ENCODE measurements at regions not wholly inside any gene's neighbourhood (a gene's known extent, or its start where the extent isn't known, plus 50 kb on each side); places are given as distances from the start of the nearest gene placed in this dataset.

GRCh38 chr6:56718236-56718635, 75.5 kb upstream of the DST start:
- Histone ChIP-seq H4K20me1 (ENCODE audit: insufficient read depth, poor library complexity, severe bottlenecking) (no peaks in the 10 kb centered on the region), H3K36me3 (replicated peaks; ENCODE audit: insufficient read depth, low read depth) (no peaks in the 10 kb centered on the region), H3K27me3 (no peaks in the 10 kb centered on the region), H3K4me1 (ENCODE audit: insufficient read depth) (peaks cover 22% of the 10 kb centered on the region), H2AFZ (no peak overlapping the region), H3K9me3 (ENCODE audit: low read depth) (no peaks in the 10 kb centered on the region), H3K9me2 (replicated peaks; ENCODE audit: insufficient read depth) (no peaks in the 10 kb centered on the region), H3K4me3 (no peak overlapping the region), H3K79me2 (peaks cover 64% of the 10 kb centered on the region), H3K27ac (no peak overlapping the region), H3K4me2 (no peak overlapping the region)
- TF ChIP-seq EZH2 (IDR thresholded peaks at IDR 0.05; ENCODE audit: borderline replicate concordance) (no peak), EZH2phosphoT487 (IDR thresholded peaks at IDR 0.05; ENCODE audit: low read depth, severe bottlenecking, unreplicated experiment) (no peak)
- TF ChIP-seq, protein P1, sequence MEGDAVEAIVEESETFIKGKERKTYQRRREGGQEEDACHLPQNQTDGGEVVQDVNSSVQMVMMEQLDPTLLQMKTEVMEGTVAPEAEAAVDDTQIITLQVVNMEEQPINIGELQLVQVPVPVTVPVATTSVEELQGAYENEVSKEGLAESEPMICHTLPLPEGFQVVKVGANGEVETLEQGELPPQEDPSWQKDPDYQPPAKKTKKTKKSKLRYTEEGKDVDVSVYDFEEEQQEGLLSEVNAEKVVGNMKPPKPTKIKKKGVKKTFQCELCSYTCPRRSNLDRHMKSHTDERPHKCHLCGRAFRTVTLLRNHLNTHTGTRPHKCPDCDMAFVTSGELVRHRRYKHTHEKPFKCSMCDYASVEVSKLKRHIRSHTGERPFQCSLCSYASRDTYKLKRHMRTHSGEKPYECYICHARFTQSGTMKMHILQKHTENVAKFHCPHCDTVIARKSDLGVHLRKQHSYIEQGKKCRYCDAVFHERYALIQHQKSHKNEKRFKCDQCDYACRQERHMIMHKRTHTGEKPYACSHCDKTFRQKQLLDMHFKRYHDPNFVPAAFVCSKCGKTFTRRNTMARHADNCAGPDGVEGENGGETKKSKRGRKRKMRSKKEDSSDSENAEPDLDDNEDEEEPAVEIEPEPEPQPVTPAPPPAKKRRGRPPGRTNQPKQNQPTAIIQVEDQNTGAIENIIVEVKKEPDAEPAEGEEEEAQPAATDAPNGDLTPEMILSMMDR (IDR thresholded peaks at IDR 0.05; ENCODE audit: poor library complexity) = no peak
- DNase-seq (ENCODE audit: low spot score) = no peak

GRCh38 chr6:56716229-56716628, 73.5 kb upstream of the DST start:
- no peak for DNase-seq (ENCODE audit: low spot score)
- no peaks in the 10 kb centered on the region for H4K20me1 ChIP-seq (ENCODE audit: insufficient read depth, poor library complexity, severe bottlenecking)
- WGBS (ENCODE audit: low lambda C conversion rate, missing lambda C conversion rate) = 69% methylated on average over 3 of the region's 3 CpGs
- no peak overlapping the region for H2AFZ ChIP-seq
- no peak for TF ChIP-seq EZH2phosphoT487 (IDR thresholded peaks at IDR 0.05; ENCODE audit: low read depth, severe bottlenecking, unreplicated experiment)
- no peaks in the 10 kb centered on the region for H3K27me3 ChIP-seq
- H3K4me3 ChIP-seq = no peak overlapping the region
- H3K27ac ChIP-seq = peak overlapping the region; percentile 80
- no peaks in the 10 kb centered on the region for H3K9me2 ChIP-seq (replicated peaks; ENCODE audit: insufficient read depth)
- H3K36me3 ChIP-seq (replicated peaks; ENCODE audit: insufficient read depth, low read depth) = no peaks in the 10 kb centered on the region
- peaks cover 22% of the 10 kb centered on the region for H3K4me1 ChIP-seq (ENCODE audit: insufficient read depth)
- H3K4me2 ChIP-seq = no peak overlapping the region
- H3K9me3 ChIP-seq (ENCODE audit: low read depth) = no peaks in the 10 kb centered on the region
- peaks cover 62% of the 10 kb centered on the region for H3K79me2 ChIP-seq

DNA sequence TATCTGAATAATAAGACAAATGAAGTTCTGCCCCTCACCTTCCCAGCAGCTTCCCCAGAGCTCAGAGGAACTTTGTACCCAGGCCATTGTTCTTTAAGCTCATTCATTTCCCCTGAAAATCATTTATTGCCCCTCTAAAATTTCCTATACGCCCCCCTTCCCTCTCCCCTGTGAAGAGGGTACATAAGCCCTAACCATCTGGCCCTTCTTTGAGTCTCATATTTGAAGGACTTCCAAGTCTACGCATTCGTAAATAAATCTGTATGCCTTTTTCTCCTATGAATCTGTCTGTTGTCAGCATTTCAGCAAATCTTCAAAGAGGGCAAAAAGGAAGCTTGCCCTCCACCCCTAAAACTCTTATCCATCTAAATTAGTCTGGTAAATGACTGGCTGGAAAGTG, 73.1 kb upstream of the DST start:
- H3K4me2 ChIP-seq = peak overlapping the region; percentile 36
- no peaks in the 10 kb centered on the region for H3K36me3 ChIP-seq (replicated peaks; ENCODE audit: insufficient read depth, low read depth)
- DNase-seq (ENCODE audit: low spot score) = no peak
- H3K27ac ChIP-seq = peak overlapping the region; percentile 80
- TF ChIP-seq, protein P1 (IDR thresholded peaks at IDR 0.05; ENCODE audit: poor library complexity) = no peak
- TF ChIP-seq EZH2phosphoT487 (IDR thresholded peaks at IDR 0.05; ENCODE audit: low read depth, severe bottlenecking, unreplicated experiment) = no peak
- no peak for TF ChIP-seq EZH2 (IDR thresholded peaks at IDR 0.05; ENCODE audit: borderline replicate concordance)
- H3K4me3 ChIP-seq = no peak overlapping the region
- H3K4me1 ChIP-seq (ENCODE audit: insufficient read depth) = peaks cover 22% of the 10 kb centered on the region
- H3K9me2 ChIP-seq (replicated peaks; ENCODE audit: insufficient read depth) = no peaks in the 10 kb centered on the region
- WGBS (ENCODE audit: low lambda C conversion rate, missing lambda C conversion rate) = 72% methylated on average over 3 of the region's 3 CpGs
- no peaks in the 10 kb centered on the region for H4K20me1 ChIP-seq (ENCODE audit: insufficient read depth, poor library complexity, severe bottlenecking)
- peaks cover 67% of the 10 kb centered on the region for H3K79me2 ChIP-seq
- no peaks in the 10 kb centered on the region for H3K27me3 ChIP-seq
- H2AFZ ChIP-seq = no peak overlapping the region
- H3K9me3 ChIP-seq (ENCODE audit: low read depth) = no peaks in the 10 kb centered on the region

DNA sequence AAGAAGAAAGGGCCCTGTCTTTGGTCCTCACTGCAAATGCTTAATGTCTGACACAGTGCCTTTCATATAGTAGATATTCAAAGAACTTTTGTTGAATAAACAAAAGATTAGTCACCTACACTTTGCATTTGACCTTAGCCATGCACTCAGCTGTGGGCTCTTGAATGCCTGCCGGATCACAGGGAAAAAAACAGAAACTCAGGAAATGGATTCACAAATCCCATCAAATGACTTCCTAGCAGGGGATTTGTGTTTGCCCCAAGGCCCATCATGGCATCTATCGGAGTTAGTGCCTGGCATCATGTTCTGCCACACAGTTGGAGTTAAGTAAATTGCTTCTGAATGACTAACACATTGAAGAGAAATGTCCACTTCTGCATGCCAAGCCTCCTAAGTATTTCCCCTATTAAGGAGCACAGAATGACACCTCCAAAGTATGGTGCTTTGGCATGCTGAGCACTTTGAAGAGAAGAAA, 72.3 kb upstream of the DST start:
- H3K4me3 ChIP-seq = no peak overlapping the region
- H3K27ac ChIP-seq = peak overlapping the region; percentile 80
- H3K9me2 ChIP-seq (replicated peaks; ENCODE audit: insufficient read depth) = no peaks in the 10 kb centered on the region
- no peak for DNase-seq (ENCODE audit: low spot score)
- no peaks in the 10 kb centered on the region for H4K20me1 ChIP-seq (ENCODE audit: insufficient read depth, poor library complexity, severe bottlenecking)
- H3K36me3 ChIP-seq (replicated peaks; ENCODE audit: insufficient read depth, low read depth) = no peaks in the 10 kb centered on the region
- no peaks in the 10 kb centered on the region for H3K9me3 ChIP-seq (ENCODE audit: low read depth)
- H2AFZ ChIP-seq = no peak overlapping the region
- peak overlapping the region; percentile 36 for H3K4me2 ChIP-seq
- peaks cover 22% of the 10 kb centered on the region for H3K4me1 ChIP-seq (ENCODE audit: insufficient read depth)
- no peak for TF ChIP-seq EZH2phosphoT487 (IDR thresholded peaks at IDR 0.05; ENCODE audit: low read depth, severe bottlenecking, unreplicated experiment)
- TF ChIP-seq, protein P1 (IDR thresholded peaks at IDR 0.05; ENCODE audit: poor library complexity) = no peak
- TF ChIP-seq EZH2 (IDR thresholded peaks at IDR 0.05; ENCODE audit: borderline replicate concordance) = no peak
- H3K27me3 ChIP-seq = no peaks in the 10 kb centered on the region
- H3K79me2 ChIP-seq = peaks cover 74% of the 10 kb centered on the region
- 13% methylated on average over 2 of the region's 2 CpGs for WGBS (ENCODE audit: low lambda C conversion rate, missing lambda C conversion rate)
